ENCODE measurements at regions not wholly inside any gene's neighbourhood (a gene's known extent, or its start where the extent isn't known, plus 50 kb on each side); places are given as distances from the start of the nearest gene placed in this dataset.
"Not testable (repeated sequence)": the region's sequence is repeated elsewhere in the genome, so short reads cannot be mapped to it uniquely, and the experiment has no call there.

GRCh38 chr5:130578354-130578753 lies 586.7 kb downstream of the HINT1 start:
- DNase-seq (ENCODE audit: low read depth, low spot score) = no peak

- no peak for DNase-seq (ENCODE audit: low read depth, low spot score)
Observed at GRCh38 chr5:130571076-130571475, 594.0 kb downstream of the HINT1 start.

- no peak for DNase-seq (ENCODE audit: low read depth, low spot score)
Observed at GRCh38 chr5:130568791-130569190, 596.3 kb downstream of the HINT1 start.

- no peak for DNase-seq (ENCODE audit: low read depth, low spot score)
Observed at GRCh38 chr5:130555429-130555828, 609.6 kb downstream of the HINT1 start.

GRCh38 chr5:130550562-130550928 lies 614.5 kb downstream of the HINT1 start:
- DNase-seq (ENCODE audit: low read depth, low spot score) = no peak

GRCh38 chr5:130549884-130550561 lies 615.0 kb downstream of the HINT1 start:
- DNase-seq (ENCODE audit: low read depth, low spot score) = no peak

- no peak for DNase-seq (ENCODE audit: low read depth, low spot score)
Observed at GRCh38 chr5:130546211-130546610, 618.8 kb downstream of the HINT1 start.

- DNase-seq (ENCODE audit: low read depth, low spot score) = no peak
Observed at GRCh38 chr5:130545291-130545690, 619.8 kb downstream of the HINT1 start.

- no peak for DNase-seq (ENCODE audit: low read depth, low spot score)
Observed at GRCh38 chr5:130541617-130542221, 623.3 kb downstream of the HINT1 start.

- no peak for DNase-seq (ENCODE audit: low read depth, low spot score)
Observed at GRCh38 chr5:130536691-130537090, 628.4 kb downstream of the HINT1 start.

GRCh38 chr5:130532786-130533185 lies 628.5 kb downstream of the CHSY3 start:
- DNase-seq (ENCODE audit: low read depth, low spot score) = no peak

GRCh38 chr5:130529511-130530485 lies 625.5 kb downstream of the CHSY3 start:
- DNase-seq (ENCODE audit: low read depth, low spot score) = no peak

GRCh38 chr5:130529111-130529510 lies 624.8 kb downstream of the CHSY3 start:
- DNase-seq (ENCODE audit: low read depth, low spot score) = no peak

- DNase-seq (ENCODE audit: low read depth, low spot score) = no peak
Observed at GRCh38 chr5:130528474-130528873, 624.2 kb downstream of the CHSY3 start.

GRCh38 chr5:130526708-130527107 lies 622.4 kb downstream of the CHSY3 start:
- no peak for DNase-seq (ENCODE audit: low read depth, low spot score)

- no peak for DNase-seq (ENCODE audit: low read depth, low spot score)
Observed at GRCh38 chr5:130520211-130520610, 615.9 kb downstream of the CHSY3 start.

- no peak for DNase-seq (ENCODE audit: low read depth, low spot score)
Observed at GRCh38 chr5:130514984-130515690, 610.9 kb downstream of the CHSY3 start.

GRCh38 chr5:130502702-130503101 lies 598.4 kb downstream of the CHSY3 start:
- no peak for DNase-seq (ENCODE audit: low read depth, low spot score)

- DNase-seq (ENCODE audit: low read depth, low spot score) = no peak
Observed at GRCh38 chr5:130501151-130501865, 597.0 kb downstream of the CHSY3 start.

GRCh38 chr5:130500495-130500894 lies 596.2 kb downstream of the CHSY3 start:
- not testable (repeated sequence) for DNase-seq (ENCODE audit: low read depth, low spot score)

GRCh38 chr5:130496215-130496614 lies 592.0 kb downstream of the CHSY3 start:
- DNase-seq (ENCODE audit: low read depth, low spot score) = no peak

Measured in activated CD4-positive, CD25-positive, alpha-beta regulatory T cell treated with anti-CD3 and anti-CD28 coated beads, Interleukin-2, amount 50 U/mL, for 16 hours (primary cell).